ENCODE measurements at regions not wholly inside any gene's neighbourhood (a gene's known extent, or its start where the extent isn't known, plus 50 kb on each side); places are given as distances from the start of the nearest gene placed in this dataset.

DNA sequence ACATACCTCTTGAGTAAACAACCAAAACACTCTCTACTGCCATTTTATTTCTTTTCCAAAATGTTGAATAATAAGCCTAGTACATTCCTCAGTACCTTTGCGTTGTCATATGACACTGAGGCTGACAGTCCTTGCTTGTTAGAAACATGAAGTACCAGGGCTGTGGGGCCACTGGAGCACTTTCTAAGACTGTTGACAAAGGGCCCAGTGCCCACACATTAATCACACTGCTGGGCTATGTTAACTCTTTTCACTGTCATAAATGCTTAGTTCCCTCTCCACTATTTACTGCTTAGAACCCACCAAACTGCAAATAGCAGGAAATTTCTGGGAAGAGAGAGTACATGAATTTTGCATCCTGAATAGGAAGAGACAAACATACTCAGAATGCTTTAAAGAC, 57.1 kb downstream of the FAM47B start:
- ChIA-PET CTCF (no interaction called here), RAD21 (ENCODE audit: low non-redundant PET in 1 of 2, low total read pairs in 2 of 2, uncharacterized antibody in 2 of 2, unreplicated experiment in 2 of 2) (no interaction called here), POLR2A (no interaction called here)
- Histone ChIP-seq H4K20me1 (ENCODE audit: insufficient read depth) (no peaks in the 10 kb centered on the region), H3K4me1 (ENCODE audit: control insufficient read depth in 1 of 2, insufficient read depth in 2 of 2, low read length in 2 of 2) (no peaks in the 10 kb centered on the region), H3K36me3 (ENCODE audit: control insufficient read depth in 1 of 2, insufficient read depth in 2 of 2, low read length in 2 of 2) (no peaks in the 10 kb centered on the region), H3K9ac (ENCODE audit: low read length) (no peak overlapping the region), H3K4me2 (ENCODE audit: low read length) (no peak overlapping the region), H3K79me2 (ENCODE audit: insufficient read depth, low read length) (no peaks in the 10 kb centered on the region), H3K27me3 (ENCODE audit: insufficient read depth, low read length) (no peaks in the 10 kb centered on the region), H3K9me2 (ENCODE audit: insufficient read depth) (no peaks in the 10 kb centered on the region), H3K9me3 (ENCODE audit: control insufficient read depth in 1 of 2, insufficient read depth in 1 of 2, low read depth in 1 of 2, low read length in 2 of 2) (no peaks in the 10 kb centered on the region), H2AFZ (ENCODE audit: low read depth, low read length, poor library complexity, severe bottlenecking) (no peak overlapping the region), H3K27ac (ENCODE audit: low read depth, low read length) (no peak overlapping the region), H3K4me3 (replicated peaks in 1 of 2; ENCODE audit: low read depth in 1 of 2, low read length in 2 of 2) (no peak overlapping the region)
- intact Hi-C loops (cut with micrococcal nuclease), result no loop called here
- ATAC-seq, result no peak
- DNase-seq (ENCODE audit: low read depth, low spot score), result no peak
- TF ChIP-seq EZH2phosphoT487 (IDR thresholded peaks at IDR 0.05; ENCODE audit: borderline replicate concordance) (no peak), YY1 (IDR thresholded peaks at IDR 0.05; ENCODE audit: extremely low read depth, insufficient replicate concordance, low read depth, low read length) (no peak), ELF1 (IDR thresholded peaks at IDR 0.05; ENCODE audit: borderline replicate concordance, low read depth) (no peak), POLR2AphosphoS5 (IDR thresholded peaks at IDR 0.05; ENCODE audit: low read depth, low read length) (no peak), EZH2 (IDR thresholded peaks at IDR 0.05) (no peak), POLR2A (IDR thresholded peaks at IDR 0.05; ENCODE audit: borderline replicate concordance, extremely low read depth, insufficient read depth, insufficient read length) (no peak), TCF7L2 (IDR thresholded peaks at IDR 0.05; ENCODE audit: borderline replicate concordance, extremely low read depth, insufficient read depth, insufficient read length) (no peak), SIN3A (IDR thresholded peaks at IDR 0.05; ENCODE audit: low read depth) (no peak), SP1 (IDR thresholded peaks at IDR 0.05; ENCODE audit: low read depth) (no peak), CBX3 (IDR thresholded peaks at IDR 0.05; ENCODE audit: low read depth) (no peak), CEBPB (IDR thresholded peaks at IDR 0.05; ENCODE audit: low read depth) (no peak), RAD21 (IDR thresholded peaks at IDR 0.05; ENCODE audit: low read depth) (no peak), ATF3 (IDR thresholded peaks at IDR 0.05) (no peak)
- TF ChIP-seq, protein P1, sequence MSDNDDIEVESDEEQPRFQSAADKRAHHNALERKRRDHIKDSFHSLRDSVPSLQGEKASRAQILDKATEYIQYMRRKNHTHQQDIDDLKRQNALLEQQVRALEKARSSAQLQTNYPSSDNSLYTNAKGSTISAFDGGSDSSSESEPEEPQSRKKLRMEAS (IDR thresholded peaks at IDR 0.05), result no peak
- TF ChIP-seq, protein P2, sequence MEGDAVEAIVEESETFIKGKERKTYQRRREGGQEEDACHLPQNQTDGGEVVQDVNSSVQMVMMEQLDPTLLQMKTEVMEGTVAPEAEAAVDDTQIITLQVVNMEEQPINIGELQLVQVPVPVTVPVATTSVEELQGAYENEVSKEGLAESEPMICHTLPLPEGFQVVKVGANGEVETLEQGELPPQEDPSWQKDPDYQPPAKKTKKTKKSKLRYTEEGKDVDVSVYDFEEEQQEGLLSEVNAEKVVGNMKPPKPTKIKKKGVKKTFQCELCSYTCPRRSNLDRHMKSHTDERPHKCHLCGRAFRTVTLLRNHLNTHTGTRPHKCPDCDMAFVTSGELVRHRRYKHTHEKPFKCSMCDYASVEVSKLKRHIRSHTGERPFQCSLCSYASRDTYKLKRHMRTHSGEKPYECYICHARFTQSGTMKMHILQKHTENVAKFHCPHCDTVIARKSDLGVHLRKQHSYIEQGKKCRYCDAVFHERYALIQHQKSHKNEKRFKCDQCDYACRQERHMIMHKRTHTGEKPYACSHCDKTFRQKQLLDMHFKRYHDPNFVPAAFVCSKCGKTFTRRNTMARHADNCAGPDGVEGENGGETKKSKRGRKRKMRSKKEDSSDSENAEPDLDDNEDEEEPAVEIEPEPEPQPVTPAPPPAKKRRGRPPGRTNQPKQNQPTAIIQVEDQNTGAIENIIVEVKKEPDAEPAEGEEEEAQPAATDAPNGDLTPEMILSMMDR (IDR thresholded peaks at IDR 0.05 in 2 of 3, conservative IDR thresholded peaks at IDR 0.05 in 1 of 3; ENCODE audit: borderline replicate concordance in 1 of 3, insufficient read depth in 1 of 3, low read depth in 2 of 3, low read length in 2 of 3), result no peak
- no TSS peak for BruUV-seq (replicated peaks)

Measured in HCT116 (cell line).